ENCODE measurements at regions not wholly inside any gene's neighbourhood (a gene's known extent, or its start where the extent isn't known, plus 50 kb on each side); places are given as distances from the start of the nearest gene placed in this dataset.

DNA sequence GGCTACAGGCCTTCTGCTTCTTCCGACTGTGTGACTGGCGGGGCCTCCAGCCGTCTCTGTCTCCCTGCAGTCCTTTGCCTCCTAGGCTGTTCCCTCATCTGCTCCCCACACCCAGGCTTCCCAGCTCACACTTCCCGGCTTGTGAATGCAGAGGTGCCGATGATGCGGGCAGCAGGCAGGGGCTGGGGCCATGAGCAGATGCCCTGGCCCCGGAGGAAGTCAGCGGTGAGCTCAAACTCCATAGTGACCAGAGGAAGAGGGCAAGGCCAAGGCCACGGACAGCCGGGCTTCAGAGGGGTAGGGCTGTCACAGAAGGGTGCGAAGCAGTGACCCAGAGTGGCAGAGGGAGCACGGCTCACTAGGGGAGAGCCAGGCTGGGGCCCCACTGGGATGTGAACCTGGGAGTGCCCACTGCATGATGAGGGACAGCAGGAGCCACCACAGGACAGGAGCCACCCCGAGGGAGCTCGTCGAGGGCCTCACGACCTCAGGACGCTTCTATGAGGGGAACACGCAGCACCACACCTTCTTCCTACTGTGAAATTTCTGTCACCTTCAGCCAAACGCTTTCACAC is 515.9 kb downstream of the EIPR1 start:
- no peaks in the 10 kb centered on the region for H3K9me3 Mint-ChIP-seq
- no peak overlapping the region for H3K27ac Mint-ChIP-seq
- H3K27me3 Mint-ChIP-seq, result no peaks in the 10 kb centered on the region
- ATAC-seq, result no peak
- no peak overlapping the region for H3K4me3 Mint-ChIP-seq
- POLR2A ChIA-PET, result no interaction called here
- no peak for DNase-seq
- no peaks in the 10 kb centered on the region for H3K36me3 Mint-ChIP-seq
- no peaks in the 10 kb centered on the region for H3K4me1 Mint-ChIP-seq

DNA sequence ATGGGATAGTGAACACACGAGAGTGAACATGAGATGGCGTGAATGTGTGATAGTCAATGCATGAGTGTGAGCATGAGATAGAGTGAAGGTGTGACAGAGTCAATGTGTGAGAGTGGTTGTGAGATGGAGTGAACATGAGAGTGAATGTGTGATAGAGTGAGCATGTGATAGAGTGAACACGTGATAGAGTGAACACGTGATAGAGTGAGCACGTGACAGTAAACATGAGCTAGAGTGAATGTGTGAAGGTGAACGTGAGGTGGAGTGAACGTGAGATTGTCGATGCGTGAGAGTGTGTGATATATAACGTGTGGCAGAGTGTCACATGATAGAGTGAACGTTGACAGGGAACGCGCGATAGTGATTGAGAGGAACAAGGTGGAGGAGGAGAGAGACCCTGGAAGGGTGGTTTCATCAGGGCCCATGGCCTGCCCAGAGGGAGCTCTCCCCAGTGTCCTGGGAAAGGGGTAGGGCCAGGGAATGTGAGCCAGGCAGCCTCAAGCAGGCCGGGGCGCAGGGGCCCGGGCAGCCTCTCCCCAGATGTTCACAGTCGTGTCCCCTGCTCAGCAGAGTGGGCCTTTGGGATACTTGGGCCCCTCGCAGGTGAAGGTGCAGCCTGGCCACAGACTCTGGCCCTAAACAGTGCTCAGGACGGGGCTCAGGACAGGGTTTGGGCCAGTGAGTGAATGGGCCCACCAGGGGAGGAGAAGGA is 516.9 kb downstream of the EIPR1 start:
- ATAC-seq, result no peak
- Mint-ChIP-seq H3K36me3 (no peaks in the 10 kb centered on the region), H3K4me3 (no peak overlapping the region), H3K4me1 (no peaks in the 10 kb centered on the region), H3K9me3 (no peaks in the 10 kb centered on the region), H3K27ac (no peak overlapping the region), H3K27me3 (peaks cover 0 to 1% (median 0%) of the 10 kb centered on the region in 5 donors)
- DNase-seq, result no peak
- POLR2A ChIA-PET, result no interaction called here

DNA sequence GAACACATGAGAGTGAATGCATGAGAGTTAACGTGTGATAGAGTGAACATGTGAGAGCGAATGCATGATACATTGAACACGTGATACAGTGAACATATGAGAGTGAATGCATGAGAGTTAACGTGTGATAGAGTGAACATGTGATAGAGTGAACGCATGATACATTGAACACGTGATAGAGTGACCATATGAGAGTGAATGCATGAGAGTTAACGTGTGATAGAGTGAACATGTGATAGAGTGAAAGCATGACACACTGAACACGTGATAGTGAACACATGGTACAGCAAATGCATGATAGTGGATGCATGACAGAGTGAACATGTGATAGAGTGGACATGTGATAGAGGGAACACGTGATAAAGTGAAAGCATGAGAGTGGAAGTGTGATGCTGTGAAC is 517.9 kb downstream of the EIPR1 start:
- no peak for ATAC-seq
- no peak overlapping the region for H3K27ac Mint-ChIP-seq
- DNase-seq, result no peak
- H3K36me3 Mint-ChIP-seq, result no peaks in the 10 kb centered on the region
- H3K4me1 Mint-ChIP-seq, result no peaks in the 10 kb centered on the region
- H3K4me3 Mint-ChIP-seq, result no peak overlapping the region
- POLR2A ChIA-PET, result no interaction called here
- no peaks in the 10 kb centered on the region for H3K9me3 Mint-ChIP-seq
- H3K27me3 Mint-ChIP-seq, result peaks cover 0 to 7% (median 0%) of the 10 kb centered on the region in 5 donors

DNA sequence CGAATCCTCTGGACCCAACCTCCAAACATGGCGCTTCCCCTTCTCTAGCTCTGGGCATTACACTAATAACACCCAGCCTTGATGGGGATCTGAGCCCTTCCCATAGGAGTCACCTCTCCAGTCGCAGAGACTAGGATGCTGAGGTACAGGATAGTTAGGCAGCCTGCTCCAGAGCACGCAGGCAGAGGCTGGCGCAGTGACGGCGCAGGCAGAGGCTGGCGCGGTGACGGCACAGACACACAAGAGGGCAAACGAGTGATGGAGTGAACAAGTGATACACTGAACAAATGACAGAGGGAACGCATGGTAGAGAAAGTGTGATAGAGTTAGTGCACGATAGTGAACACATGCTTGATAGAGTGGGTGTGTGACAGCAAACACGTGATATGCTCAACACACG is 518.5 kb downstream of the EIPR1 start:
- no peaks in the 10 kb centered on the region for H3K4me1 Mint-ChIP-seq
- ATAC-seq (no peak), DNase-seq (no peak)
- no peak overlapping the region for H3K27ac Mint-ChIP-seq
- POLR2A ChIA-PET, result no interaction called here
- H3K27me3 Mint-ChIP-seq, result peaks cover 0 to 7% (median 0%) of the 10 kb centered on the region in 5 donors
- no peaks in the 10 kb centered on the region for H3K9me3 Mint-ChIP-seq
- no peak overlapping the region for H3K4me3 Mint-ChIP-seq
- no peaks in the 10 kb centered on the region for H3K36me3 Mint-ChIP-seq

DNA sequence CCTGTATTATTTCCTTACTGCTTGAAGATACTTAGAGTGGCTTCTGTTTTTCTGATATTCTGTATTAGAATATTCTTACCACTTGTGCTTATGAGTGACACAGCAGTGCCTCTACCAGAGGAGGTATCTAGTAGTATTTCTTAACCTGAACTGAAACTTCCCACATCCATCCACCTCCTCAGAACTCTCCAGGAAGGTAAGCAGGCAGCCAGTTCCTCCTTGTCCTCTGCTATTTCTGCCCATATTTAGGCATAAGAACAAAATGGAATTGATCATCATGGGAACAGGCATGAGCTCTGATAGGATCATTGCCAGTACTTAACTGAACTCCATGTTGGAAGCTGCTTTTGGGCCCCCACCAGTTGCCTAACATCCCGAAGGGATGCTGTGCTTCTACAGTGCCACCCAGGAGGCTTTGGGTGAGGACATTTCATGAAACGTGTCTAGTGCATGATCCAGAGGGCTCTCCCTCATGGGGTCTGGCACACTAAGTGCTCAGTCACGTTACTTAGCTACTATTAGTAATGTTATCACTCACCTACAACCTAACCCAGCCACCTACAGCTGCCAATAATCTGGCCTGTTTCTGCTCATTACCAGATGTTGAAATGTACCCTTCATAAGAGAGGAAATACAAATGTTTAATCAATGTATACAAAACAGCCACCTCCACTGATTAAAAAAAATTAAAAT is 520.7 kb downstream of the EIPR1 start:
- Mint-ChIP-seq H3K27ac (no peak overlapping the region), H3K4me3 (no peak overlapping the region), H3K27me3 (peaks cover 0 to 7% (median 0%) of the 10 kb centered on the region in 5 donors), H3K4me1 (no peaks in the 10 kb centered on the region), H3K9me3 (no peaks in the 10 kb centered on the region), H3K36me3 (no peaks in the 10 kb centered on the region)
- DNase-seq (no peak), ATAC-seq (no peak)
- POLR2A ChIA-PET, result no interaction called here

DNA sequence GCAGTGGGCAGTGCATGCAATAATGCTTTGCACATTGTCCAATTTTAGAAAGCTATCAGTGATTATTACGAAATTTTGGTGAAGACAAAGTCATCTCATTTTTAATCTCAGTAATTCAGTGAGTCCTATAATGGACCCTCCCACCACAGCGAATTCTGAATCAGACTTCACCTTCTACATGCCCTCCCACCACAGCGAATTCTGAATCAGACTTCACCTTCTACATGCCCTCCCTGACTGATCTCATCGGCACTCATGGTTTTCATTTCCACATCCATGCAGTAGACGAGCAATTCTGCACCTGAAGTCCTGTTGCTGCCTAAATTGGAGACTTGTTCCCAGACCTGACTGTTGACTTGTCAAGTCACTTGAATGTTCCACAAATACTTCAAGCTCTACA is 522.3 kb downstream of the EIPR1 start:
- Mint-ChIP-seq H3K27ac (no peak overlapping the region), H3K4me3 (no peak overlapping the region), H3K27me3 (peaks cover 0 to 7% (median 0%) of the 10 kb centered on the region in 5 donors), H3K9me3 (no peaks in the 10 kb centered on the region), H3K4me1 (no peaks in the 10 kb centered on the region), H3K36me3 (no peaks in the 10 kb centered on the region)
- ATAC-seq, result no peak
- POLR2A ChIA-PET, result no interaction called here
- DNase-seq, result no peak

DNA sequence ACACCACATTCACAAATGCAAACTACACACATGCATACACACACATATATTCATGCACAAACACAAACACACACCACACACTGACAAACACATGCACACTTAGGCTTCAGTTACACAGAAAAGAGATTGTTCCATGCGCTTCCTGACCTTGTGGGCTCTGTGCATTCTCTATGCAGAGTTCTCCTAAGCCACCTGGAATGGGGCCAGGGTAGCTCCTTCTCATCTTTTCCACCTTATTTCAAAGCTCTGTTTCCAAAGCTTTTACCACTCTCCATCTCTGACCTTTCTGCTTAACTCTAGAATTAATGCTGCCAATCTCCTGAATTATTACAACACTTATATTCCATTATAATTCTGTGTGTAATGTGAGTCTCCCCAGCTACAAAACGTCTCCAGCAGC is 522.3 kb upstream of the MYT1L start:
- H3K9me3 Mint-ChIP-seq, result no peaks in the 10 kb centered on the region
- no peaks in the 10 kb centered on the region for H3K36me3 Mint-ChIP-seq
- no peak overlapping the region for H3K4me3 Mint-ChIP-seq
- POLR2A ChIA-PET, result no interaction called here
- peaks cover 0 to 7% (median 2%) of the 10 kb centered on the region in 5 donors for H3K27me3 Mint-ChIP-seq
- no peak for DNase-seq
- ATAC-seq, result no peak
- no peak overlapping the region for H3K27ac Mint-ChIP-seq
- H3K4me1 Mint-ChIP-seq, result no peaks in the 10 kb centered on the region

DNA sequence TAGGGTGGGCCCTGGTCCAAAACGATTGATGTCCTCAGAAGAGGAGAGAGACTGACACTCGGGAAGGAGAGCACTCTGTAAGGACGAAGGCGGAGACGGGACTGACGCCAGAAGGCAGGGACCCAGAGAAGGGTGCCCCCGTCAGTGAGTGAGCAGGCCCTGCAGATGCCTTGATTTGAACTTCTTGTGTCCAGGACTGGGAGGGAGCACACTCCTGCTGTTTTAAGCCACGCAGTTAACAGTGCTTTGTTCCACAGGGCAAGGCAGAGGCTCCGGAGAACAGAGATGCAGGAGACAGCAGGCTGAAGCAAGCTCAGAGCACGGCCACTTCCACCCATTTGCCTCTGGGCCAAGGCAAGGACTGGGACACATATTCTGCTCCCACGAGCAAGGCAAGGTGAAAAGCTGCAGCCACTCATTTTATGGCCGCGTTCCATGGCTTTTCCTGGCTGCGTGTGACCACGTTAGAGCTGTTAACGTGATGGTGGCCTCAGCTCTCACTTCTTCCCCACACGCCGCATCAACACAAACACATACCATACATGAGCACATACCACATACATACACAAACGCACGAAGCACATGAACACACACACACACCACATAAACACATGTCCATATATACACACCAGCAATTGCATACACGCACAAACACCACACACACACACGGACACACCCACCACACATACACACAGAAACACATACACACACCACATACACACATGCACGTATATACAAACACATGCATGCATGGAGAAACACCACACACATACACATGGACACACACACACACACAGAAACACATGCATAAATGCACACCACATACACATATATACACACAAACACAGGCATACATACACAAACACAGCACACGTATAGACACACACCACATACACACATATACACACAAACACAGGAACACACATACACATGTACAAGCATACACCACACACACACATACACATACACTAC is 521.0 kb upstream of the MYT1L start:
- no peaks in the 10 kb centered on the region for H3K9me3 Mint-ChIP-seq
- POLR2A ChIA-PET, result no interaction called here
- no peak for DNase-seq
- no peak for ATAC-seq
- no peak overlapping the region for H3K27ac Mint-ChIP-seq
- no peak overlapping the region for H3K4me3 Mint-ChIP-seq
- peaks cover 0 to 7% (median 2%) of the 10 kb centered on the region in 5 donors for H3K27me3 Mint-ChIP-seq
- H3K36me3 Mint-ChIP-seq, result no peaks in the 10 kb centered on the region
- H3K4me1 Mint-ChIP-seq, result no peaks in the 10 kb centered on the region

DNA sequence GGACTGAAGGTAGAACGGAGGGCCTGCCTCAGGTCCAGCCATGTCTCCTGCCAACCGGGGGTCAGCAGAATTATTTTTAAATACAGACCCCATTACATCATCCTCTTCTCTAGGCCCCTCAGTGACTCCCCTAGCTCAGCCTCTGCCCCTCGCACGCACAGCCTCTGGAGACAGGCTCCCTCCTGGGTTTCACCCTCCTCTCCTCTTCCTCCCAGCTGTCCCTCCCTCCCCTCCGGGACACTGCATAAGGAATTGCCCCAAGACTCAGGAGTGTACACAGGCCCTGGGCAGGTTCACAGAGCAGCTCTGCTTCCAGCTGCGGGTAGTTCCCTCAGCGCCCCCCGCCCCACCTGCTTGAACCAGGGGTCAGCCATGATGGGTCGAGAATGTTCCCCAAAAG is 520.2 kb upstream of the MYT1L start:
- Mint-ChIP-seq H3K4me1 (no peaks in the 10 kb centered on the region), H3K4me3 (no peak overlapping the region), H3K27me3 (peaks cover 0 to 7% (median 2%) of the 10 kb centered on the region in 5 donors), H3K9me3 (no peaks in the 10 kb centered on the region), H3K36me3 (no peaks in the 10 kb centered on the region), H3K27ac (no peak overlapping the region)
- no peak for DNase-seq
- POLR2A ChIA-PET, result no interaction called here
- no peak for ATAC-seq

DNA sequence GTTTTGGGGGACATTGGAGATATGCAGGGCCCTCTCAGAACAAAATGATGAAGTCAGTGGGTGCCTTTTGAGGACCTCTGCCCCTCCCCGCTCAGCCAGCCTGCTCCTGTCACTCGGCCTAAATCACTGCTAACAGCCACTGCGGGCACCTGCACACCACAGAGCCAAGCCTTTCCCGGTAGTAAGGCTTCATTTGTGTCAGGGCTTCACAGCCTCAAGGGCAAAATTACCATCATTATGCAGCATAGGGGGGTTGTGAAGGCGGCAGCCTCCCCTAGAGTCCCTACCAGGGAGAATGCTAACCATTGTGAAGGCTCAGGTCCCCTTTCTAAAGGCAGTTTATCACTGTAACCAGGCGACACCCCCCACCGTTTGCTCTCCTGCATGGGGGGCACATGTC is 519.8 kb upstream of the MYT1L start:
- H3K27me3 Mint-ChIP-seq, result peaks cover 0 to 6% (median 2%) of the 10 kb centered on the region in 5 donors

DNA sequence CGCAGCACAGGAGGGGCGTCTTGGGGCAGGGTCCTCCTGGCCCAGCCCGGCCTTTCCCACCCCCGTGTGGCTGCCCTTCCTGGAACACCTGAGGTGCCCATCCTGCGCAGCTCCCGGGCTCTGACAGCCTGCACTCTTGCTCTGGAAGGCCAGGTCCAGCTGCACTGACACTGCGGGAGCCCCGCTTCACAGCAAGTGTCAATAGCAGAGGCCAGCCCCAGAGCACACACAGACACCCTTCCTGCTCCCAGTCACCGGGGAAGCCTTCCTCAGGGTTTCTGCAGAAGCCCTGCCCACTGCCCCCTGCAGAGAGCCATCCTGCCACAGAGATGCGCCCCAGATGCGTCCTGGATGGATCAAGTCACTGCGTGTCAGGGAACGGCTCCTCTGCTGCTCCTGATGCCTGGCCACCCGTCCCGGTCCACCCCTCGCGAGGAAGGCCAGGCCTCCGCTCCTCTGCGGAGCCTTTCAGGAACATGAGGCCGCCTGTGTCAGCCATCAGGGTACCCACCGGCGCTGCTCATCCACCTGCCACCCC is 519.2 kb upstream of the MYT1L start:
- no peaks in the 10 kb centered on the region for H3K9me3 Mint-ChIP-seq
- POLR2A ChIA-PET, result no interaction called here
- ATAC-seq, result no peak
- H3K4me1 Mint-ChIP-seq, result no peaks in the 10 kb centered on the region
- peaks cover 0 to 6% (median under 1%) of the 10 kb centered on the region in 5 donors for H3K27me3 Mint-ChIP-seq
- H3K4me3 Mint-ChIP-seq, result no peak overlapping the region
- H3K27ac Mint-ChIP-seq, result no peak overlapping the region
- H3K36me3 Mint-ChIP-seq, result no peaks in the 10 kb centered on the region
- no peak for DNase-seq

More for the DNA sequence above, 519.8 kb upstream of the MYT1L start:
- no peaks in the 10 kb centered on the region for H3K36me3 Mint-ChIP-seq
- H3K9me3 Mint-ChIP-seq, result no peaks in the 10 kb centered on the region
- peak overlapping the region in 1 of 10 donors; percentile 53 for H3K27ac Mint-ChIP-seq
- ATAC-seq (no peak), DNase-seq (no peak)
- H3K4me3 Mint-ChIP-seq, result no peak overlapping the region
- no peaks in the 10 kb centered on the region for H3K4me1 Mint-ChIP-seq
- POLR2A ChIA-PET, result no interaction called here

DNA sequence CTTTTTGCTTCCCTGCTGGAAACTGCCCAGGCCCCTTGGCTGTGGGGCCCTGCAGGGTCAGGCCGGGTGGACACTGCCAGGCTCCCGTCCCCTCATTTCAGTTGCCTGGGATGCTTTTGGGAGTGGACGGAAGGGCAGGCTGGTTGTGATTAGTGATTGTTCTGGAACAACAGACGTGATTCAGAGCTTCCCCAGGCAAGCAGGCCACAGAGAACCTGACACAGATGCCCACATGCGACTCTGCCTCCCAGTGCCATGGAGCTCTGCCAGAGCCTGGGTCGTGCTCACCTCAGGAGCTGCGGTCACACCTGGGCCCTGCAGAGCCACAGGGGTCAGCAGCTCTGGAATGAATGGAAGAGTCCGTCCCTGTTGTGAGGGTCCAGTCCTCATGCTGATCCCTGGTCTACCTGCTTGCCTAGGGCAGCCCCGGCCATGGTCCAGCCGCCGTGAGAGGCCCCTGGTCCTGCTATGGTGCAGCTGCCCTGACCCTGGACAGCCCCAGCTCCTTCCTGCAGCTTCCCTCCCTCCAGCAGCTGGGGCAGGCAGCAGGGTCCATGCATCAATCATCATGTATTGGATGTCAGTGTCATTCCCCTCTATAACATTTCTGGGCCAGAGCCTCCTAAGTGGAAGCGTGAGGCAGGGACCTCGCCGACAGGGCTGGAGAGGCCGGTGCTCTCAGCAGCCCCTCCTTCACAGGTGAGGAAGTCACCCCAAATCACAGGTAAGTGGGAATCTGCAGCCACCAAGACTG is 518.6 kb upstream of the MYT1L start:
- DNase-seq (no peak), ATAC-seq (no peak)
- H3K36me3 Mint-ChIP-seq, result no peaks in the 10 kb centered on the region
- H3K9me3 Mint-ChIP-seq, result no peaks in the 10 kb centered on the region
- no peak overlapping the region for H3K4me3 Mint-ChIP-seq
- H3K27me3 Mint-ChIP-seq, result peaks cover 0 to 6% (median 0%) of the 10 kb centered on the region in 5 donors
- POLR2A ChIA-PET, result no interaction called here
- no peaks in the 10 kb centered on the region for H3K4me1 Mint-ChIP-seq
- no peak overlapping the region for H3K27ac Mint-ChIP-seq

Data from naive thymus-derived CD8-positive, alpha-beta T cell (primary cell).